GM18519 (cell line): ENCODE measurements at regions not wholly inside any gene's neighbourhood (a gene's known extent, or its start where the extent isn't known, plus 50 kb on each side); places are given as distances from the start of the nearest gene placed in this dataset.

ENCODE experiments used
- ATAC-seq: cut with Tn5 transposase; IDR thresholded peaks from one replicate; pipeline ENCODE4 v1.9.1; 2021; ENCODE audit warnings: mild to moderate bottlenecking, moderate library complexity; ENCODE audit not compliant: unreplicated experiment, low FRiP score

DNA sequence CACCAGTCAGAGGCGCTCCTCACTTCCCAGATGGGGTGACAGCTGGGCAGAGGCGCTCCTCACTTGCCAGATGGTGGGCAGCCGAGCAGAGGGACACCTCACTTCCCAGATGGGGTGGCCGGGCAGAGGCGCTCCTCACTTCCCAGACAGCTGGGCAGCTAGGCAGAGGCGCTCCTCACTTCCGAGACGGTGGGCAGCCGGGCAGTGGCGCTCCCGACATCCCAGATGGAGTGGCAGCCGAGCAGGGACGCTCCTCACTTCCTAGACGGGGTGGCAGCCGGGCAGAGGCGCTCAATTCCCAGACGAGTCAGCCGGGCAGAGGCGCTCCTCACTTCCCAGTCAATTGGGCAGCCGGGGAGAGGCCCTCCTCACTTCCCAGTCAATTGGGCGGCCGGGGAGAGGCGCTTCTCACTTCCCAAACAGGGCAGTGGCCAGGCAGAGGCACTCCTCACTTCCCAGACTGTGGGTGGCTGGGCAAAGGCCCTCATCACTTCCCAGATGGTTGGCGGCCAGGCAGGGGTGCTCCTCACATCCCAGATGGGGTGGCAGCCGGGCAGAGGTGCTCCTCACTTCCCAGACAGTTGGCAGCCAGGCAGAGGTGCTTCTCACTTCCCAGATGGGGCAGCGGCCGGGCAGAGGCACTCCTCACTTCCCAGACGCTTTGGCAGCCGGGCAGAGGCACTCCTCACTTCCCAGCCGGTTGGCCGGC lies 143.8 kb upstream of the ARID2 start:
- no peak for ATAC-seq

DNA sequence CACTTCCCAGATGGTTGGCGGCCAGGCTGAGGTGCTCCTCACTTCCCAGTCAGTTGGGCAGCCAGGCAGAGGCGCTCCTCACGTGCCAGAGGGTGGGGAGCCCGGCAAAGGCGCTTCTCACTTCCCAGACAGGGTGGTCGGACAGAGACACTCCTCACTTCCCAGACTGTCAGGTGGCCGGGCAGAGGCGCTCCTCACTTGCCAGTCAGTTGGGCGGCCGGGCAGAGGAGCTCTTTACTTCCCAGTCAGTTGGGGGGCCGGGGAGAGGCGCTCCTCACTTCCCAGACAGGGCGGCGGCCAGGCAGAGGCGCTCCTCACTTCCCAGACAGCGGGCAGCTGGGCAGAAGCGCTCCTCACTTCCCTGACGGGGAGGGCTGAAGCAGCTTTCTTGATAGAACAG lies 143.0 kb upstream of the ARID2 start:
- ATAC-seq, result no peak

DNA sequence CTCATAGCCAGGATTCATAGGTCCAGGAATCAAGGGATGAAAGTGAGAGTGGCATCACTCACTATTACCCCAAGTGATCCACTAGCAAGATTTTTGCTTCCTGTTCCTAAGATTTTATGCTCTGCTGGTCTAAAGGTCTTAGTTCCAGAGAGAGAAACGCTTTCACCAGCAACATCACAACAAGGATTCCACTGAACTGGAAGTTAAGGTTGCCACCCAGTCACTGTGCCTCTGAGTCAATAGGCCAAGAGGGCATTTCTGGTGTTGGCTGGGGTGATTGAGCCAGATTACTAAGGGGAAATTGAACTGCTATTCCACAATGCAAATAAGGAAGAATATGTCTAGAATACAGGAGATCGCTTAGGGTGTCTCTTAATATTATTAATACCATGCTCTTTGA lies 142.5 kb upstream of the ARID2 start:
- ATAC-seq, result no peak

DNA sequence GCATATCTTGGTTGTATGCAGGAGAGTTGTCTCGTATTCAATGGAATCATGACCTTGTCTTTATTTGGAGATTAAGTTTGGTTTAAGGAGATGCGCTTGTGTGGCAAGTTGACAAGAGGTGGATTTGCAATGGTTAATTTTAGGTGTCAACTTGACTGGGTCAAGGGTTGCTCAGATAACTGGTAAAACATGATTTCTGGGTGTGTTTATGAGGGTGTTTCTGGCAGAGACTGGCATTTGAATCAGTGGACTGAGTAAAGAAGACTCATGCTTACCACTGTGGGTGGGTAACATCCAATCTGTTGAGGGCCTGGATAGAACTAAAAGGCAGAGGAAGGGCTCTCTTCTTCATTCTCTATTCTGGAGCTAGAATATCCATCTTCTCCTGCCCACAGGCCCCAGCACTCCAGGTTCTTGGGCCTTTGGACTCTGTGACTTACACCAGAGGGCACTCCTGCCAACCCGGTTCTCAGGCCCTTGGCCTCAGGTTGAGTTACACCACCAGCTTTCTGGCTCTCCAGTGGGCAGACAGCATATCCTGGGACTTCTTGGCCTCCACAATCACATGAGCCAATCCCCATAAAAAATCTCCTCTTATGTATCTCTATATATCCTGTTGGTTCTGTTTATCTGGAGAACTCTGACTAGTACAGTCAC lies 141.5 kb upstream of the ARID2 start:
- ATAC-seq, result no peak

DNA sequence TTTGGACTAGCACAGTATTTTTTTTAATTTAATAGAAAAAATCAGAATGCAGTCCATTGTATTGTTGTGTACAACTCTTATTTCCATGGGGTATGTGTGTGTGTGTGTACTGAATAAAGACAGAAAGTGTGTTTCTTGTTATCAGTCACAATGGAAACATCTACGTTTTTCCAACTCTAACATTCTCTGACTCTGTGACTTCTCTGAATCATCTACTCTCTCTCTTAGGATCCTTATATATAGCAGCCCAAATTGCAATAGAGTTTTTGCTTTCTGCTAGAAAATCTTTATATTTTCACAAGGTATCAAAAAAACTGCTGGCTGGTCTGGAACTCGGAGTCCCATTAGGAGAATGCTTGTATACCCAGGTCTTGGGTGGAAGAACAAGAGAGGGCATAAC lies 138.9 kb upstream of the ARID2 start:
- no peak for ATAC-seq

DNA sequence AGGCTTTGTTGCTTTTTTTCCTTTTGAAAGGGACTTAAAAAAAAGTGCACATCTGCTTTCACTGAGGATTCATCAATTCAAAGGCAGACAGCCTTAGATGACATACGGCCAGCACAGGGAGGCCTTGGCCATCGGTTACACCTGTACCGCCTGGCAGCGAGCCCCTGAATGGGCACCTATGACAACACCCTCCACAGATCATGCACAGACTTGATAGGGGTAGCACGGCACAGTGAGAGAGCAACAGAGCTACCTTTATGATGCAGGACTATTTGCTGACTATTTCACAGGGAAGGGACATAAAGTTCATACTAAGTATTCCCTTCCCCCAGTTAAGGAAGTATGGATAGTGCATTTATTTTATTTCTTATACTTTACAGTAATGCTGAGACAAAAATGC lies 137.9 kb upstream of the ARID2 start:
- no peak for ATAC-seq

DNA sequence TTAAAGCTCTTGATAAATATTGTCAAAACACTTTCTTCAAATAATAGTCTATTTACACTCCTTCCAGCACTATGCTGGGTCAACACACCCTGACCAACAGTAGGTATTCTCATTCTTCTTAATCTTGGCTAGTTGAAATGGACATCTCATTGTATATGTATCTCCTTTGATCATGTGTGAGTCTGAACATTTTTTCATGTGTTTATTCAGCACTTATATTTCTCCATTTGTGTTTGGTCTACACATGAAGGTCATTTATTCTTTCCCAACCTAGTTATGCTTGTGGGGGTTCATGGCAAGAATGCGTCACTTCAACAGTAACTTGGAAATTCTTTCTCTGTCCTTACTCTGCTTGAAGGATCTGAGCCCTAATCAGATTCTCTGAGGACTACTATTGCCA lies 133.1 kb upstream of the ARID2 start:
- ATAC-seq, result no peak

DNA sequence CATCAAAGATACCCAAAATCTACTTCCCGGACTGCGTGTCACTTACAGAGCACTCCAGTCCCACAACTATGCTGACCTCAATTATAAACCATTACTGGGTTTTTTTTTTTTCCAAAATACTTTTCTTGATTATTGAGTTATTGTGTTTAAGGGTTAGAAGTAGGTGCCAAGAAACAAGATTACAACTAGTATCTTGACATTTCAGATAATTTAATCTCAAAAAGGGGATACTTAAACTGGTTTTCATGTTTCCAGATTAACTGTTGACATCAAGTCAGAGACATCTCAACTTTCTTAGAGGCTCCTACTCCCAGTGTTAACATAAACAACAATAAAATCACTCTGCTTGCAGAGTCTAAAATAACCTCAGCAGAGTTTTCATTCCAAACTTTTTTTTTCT lies 131.2 kb upstream of the ARID2 start:
- ATAC-seq, result no peak

DNA sequence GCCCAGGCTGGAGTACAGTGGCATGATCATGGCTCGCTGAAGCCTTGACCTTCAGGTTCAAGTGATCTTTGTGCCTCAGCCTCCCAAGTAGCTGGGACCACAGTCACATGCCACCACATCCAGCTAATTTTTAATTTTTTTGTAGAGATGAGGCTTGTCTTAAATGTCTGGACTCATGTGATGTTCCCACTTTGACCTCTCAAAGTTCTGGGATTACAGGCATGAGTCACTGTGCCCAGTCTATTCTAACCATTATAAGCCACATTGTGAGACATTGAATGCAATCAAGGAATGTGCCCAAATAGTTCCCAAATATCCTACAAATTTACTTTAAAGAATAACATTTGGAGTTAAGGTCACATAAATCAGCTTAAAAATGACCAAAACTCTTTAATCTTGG lies 130.7 kb upstream of the ARID2 start:
- ATAC-seq, result no peak

DNA sequence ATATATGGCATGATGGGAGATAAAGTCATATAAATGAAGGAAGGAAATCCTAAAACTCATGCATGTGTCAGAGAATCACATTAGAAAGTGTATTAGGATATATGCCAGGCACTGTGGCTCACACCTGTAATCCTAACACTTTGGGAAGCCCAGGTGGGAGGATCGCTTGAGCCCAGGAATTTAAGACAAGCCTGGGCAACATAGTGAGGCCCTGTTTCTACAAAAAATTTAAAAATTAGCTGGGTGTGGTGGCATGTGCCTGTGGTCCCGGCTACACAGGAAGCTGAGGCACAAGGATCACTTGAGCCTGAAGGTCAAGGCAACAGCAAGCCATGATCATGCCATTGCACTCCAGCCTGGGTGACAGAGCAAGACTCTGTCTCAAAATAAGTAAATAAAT lies 130.3 kb upstream of the ARID2 start:
- no peak for ATAC-seq

DNA sequence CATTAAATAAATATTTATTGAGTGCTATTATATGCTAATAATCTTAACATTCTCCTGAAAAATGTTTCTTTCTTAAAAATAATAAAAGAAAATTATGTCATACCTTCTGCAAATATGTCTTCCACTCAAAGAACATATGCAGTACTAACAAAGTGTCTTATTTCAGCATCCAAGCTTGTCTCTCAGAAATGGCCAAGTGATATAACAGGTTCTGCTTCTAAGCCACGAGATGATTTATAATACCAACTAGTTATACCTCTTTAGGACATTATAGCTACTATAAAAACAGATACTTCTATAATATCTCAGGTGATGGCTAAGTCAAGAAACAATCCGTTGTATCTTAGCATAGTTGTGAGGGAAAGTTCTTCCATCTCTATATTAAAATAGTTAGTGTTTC lies 128.1 kb upstream of the ARID2 start:
- ATAC-seq, result no peak

DNA sequence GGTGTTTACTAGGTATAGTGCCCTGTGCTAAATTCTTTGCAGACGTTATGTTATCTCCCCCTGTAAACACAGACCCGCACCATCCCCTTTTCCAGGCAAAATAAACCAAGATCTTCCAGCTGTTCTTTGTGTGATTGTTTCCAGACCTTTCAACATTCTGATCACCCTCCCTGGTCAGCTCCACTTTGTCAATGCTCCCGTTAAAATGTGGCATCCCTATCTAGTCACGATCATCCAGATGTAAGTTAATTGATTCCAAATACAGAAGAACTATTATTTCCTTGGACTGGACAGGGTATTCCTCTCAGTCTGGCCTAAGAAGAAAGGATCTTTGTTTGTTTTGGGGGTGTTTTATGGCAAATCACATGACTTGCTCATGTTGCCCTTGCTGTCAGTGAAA lies 127.6 kb upstream of the ARID2 start:
- ATAC-seq, result no peak

DNA sequence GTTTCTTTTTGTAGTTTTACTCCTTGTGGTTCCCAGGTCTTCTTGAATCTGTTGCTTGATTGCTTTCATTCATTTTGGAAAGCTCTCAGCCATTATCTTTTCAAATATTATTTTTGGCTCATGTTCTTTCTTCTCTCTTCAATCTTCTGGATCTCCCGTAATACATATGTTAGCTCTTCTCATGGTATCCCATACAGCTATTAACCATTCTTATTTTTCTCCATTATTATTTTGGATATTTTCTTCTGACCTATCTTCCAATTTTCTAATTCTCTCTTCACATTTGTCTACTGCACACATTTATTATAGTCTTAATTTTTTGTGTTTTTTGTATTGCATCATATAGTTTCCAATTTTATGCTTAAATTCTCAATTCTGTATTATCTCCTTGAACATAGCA lies 123.9 kb upstream of the ARID2 start:
- no peak for ATAC-seq

DNA sequence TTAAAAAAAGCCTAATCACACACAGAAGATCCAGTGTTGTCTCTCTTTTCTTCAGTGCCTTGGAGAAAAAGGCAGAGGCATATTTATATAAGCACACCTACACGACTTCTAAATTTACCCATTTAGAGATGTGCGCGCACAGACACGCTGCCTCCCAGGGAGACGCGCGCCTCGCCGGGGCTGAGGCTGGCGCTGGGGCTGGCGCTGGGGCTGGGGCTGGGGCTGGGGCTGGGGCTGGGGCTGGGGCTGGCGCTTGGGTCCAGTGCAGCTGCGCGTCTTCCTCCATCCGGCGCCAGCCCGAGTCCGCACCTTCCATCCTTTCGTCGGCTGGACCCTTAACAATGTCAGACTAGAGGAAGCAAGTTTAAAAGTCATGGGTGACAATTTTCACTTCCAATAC lies 118.4 kb upstream of the ARID2 start:
- no peak for ATAC-seq

DNA sequence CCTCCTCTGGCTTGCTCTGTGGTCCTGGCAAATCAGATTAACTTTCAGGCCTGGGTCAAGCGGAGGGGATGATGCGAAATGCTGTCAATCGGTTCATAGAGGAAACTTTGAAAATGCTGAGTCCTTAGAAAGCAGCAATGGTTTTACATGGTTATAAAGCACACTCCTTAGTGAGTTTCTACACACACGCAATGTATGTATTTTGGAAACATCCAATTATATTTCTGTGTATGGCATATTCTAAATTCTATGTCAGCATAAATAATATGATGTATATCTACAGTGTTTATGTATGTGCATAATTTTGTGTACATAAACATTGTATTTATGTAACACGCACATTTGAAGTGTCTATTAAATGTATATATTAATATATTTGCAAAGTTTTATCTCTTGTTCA lies 118.0 kb upstream of the ARID2 start:
- no peak for ATAC-seq

DNA sequence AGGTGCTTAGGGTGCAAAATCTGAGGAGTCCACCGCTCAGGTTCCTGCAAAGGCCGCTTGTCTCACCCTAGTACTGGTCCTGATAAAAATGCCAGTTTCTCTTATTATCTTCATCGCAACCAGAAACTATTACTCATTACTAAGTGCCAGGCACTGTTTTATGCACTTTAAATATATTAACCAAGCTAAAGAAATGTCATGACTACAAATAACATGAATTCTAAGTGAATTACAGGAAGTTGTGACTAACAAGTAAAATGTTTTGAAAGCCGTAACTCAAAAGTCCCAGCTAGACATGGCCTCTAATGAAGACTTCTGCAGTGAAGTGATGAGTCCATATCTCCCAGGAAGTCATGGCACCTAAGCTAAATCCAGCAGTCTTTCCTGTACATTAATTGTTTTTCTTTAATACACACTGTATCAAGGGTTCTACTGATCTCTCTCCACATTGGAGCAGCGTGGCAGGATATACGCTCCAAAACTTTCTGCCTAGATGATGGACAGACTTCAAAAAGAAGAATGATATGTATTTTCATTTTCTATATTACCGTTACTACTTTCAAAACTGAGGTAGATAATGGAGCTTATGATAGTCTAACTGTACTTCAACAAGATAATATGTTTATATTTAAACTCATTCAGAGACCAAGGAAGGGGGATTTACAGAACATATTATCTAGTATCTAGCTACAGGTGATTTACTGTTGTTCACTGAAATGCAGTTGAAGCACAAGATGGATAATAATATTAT lies 117.3 kb upstream of the ARID2 start:
- ATAC-seq, result no peak

DNA sequence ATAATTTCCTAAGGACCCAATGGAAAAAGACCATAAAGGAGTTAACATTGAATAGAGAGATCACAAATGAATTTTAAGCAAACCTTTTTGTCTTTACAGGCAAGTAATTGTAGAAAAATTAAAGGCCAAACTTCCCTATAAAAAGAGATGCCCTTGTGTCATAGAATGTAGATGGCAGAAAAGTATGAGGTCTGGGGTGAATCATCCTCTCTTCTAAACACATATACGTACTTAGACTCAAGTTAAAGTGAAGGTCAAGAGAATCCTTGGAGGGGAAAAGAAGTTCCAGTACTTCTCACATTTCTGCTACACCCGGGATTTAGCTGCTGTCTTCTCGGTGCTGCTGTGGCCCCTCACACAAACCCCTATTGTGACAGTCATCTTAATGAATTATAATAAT lies 116.2 kb upstream of the ARID2 start:
- ATAC-seq, result no peak

DNA sequence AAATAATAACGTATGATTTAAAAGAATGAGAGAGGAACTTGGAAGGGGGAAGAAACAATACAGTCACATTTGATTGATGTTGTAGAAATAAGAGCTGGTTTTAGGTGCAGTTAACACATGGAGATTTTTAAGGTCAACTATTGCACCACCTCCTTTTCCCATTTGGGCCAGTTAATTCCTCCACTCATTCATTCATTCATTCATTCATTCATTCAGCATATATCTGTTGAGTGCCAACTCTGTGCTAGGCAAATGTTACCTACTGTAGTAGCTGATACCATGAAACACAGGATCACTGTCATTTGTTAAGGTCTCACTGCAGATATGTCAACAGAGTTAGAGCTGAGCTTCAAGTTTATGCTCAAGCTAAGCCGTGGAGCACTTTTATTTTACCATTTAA lies 115.7 kb upstream of the ARID2 start:
- no peak for ATAC-seq

DNA sequence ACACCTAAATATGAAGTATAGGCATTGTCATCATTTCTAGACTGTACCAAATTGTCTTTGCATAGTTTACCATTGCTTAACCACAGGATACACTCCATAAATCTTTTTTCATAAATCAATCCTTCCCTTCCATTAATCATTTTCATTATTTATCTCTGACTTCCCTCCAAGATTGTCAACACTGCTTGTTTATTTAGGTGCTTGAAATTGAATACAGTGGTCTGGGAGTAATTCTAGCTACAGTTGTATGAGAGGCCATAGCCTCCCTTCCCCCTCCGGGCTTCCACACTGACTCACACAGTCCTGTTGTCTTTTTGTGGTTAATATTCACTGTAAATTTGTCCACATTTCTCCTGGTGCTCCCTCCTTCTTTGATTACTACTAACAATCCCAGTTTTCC lies 114.2 kb upstream of the ARID2 start:
- no peak for ATAC-seq

DNA sequence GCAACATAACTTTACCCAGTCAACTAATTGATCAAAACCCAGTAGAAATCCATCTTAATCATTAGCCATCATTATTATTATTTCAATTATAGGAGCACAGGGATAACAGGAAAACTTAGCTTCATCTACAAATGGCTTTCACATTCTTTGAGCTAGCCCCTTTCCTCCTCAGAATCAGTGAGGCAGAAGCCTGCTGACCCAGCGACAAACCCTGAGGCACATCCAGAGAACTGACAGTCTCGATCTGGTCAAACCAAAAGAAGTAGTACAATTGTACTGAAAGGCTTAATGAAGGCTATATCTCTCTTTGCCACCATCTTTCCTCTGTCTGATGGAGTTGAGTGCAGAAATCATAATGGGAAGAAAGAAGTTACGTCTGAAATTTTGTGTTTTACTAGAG lies 109.8 kb upstream of the ARID2 start:
- no peak for ATAC-seq

DNA sequence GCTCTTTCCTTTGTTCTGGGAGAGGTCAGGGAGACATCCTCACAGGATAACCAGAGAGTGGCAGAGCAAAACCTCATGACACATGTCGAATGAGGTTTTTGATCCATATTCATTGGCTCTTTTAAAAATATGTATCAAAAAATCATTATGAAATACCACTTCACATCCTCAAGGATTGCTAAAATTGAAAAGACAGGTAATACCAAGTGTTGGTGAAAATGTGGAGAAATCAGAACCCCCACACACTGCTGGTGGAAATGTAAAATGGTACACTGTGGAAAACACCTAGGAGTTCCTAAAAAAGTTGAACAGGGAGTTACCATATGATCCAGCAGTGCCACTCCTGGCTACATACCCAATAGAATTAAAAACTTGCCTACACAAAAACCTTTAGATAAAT lies 107.8 kb upstream of the ARID2 start:
- ATAC-seq, result no peak
